ENCODE measurements at regions not wholly inside any gene's neighbourhood (a gene's known extent, or its start where the extent isn't known, plus 50 kb on each side); places are given as distances from the start of the nearest gene placed in this dataset.
"Not testable (repeated sequence)": the region's sequence is repeated elsewhere in the genome, so short reads cannot be mapped to it uniquely, and the experiment has no call there.

DNA sequence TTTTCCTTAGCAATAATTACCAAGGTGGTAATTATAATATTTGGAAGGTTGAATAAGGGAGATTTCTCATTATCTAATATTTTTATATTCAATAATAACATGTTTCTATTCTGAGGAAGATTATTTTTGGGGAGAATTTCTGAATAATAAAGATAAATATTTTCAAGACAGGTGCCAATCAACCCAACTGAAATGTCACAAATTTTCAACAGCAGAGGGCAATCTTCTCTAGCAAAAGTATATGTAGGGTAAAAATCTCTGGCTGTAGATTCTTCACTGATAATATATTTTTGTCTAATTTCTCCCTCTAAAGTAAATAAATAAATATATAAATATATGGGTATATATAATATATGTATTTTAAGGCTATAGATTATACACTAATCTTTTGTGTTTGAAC is 1187.2 kb upstream of the CRIM1 start:
- no peak for DNase-seq (ENCODE audit: low read depth)

DNA sequence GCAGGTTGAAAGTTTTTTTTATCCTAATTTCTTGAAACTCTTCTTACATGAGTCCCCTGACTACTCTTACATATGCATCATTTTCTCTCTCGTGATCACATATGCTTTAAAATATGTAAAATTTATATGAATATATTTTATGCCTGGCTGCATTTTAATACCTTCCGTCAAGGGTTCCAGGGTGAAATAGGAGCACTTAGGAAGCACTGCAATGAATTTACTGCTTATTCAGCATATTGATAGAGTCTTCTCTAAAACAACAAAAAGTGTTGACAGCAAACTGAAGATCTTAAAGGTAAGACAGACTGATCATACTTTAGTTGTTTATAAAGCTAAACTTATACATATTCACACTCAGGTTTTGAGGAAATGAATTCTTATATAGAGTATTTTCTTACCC is 1191.6 kb upstream of the CRIM1 start:
- no peak for DNase-seq (ENCODE audit: low read depth)

DNA sequence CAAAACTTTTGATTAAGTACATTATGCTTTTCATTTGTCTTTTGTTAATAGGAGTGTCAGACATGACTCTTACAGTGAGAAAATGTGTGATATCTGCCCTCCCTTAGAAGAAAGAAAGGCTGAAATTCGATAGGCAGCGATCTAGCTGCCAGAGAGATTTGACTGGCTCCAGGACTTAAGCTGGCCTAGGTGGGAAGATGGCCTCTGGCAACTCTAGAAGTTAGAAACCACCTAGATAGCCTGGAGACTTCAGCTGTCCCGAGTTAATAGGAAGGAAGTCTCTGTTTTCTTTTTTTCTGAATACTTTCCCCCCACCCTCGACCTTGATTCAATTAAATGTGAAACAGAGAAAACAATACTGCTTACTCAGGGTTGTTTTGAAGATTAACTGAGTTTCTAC is 1194.7 kb upstream of the CRIM1 start:
- no peak for DNase-seq (ENCODE audit: low read depth)

DNA sequence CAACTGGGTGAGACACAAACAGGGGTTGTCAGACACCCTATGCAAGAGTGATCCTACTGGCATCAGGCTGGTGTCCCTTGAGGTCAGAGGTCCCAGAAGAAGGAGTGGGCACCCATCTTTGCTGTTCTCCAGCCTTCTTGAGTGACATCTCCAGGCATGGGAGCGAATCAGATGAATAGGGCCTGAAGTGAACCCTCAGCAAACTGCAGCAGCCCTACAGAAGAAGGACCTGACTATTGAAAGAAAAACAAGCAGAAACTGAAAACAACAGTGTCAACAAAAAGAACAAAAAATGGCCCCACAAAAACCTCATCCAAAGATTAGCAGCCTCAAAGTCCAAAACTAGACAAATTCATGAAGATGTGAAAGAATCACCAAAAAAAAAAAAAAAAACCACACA is 1229.7 kb upstream of the CRIM1 start:
- no peak for DNase-seq (ENCODE audit: low read depth)

DNA sequence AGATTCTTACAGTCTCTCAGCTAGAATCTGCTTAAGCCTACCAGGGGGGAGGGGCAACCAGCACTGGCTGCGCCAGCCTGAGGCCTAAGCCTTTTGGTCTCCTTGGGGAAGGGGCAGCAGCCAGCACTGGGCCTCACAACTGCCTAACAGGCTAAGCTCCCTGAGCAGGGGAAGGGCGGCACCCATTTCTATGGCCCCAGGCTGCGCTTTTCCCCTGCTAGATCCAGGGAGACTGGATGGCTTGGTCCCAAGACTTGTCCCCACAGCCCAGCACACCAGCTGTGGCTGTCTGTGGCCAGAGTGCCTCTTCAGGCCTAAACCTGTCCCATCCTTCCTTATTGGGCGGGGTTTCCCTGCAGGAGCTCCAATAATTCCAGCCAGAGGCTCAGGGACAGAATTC is 1230.3 kb upstream of the CRIM1 start:
- no peak for DNase-seq (ENCODE audit: low read depth)

DNA sequence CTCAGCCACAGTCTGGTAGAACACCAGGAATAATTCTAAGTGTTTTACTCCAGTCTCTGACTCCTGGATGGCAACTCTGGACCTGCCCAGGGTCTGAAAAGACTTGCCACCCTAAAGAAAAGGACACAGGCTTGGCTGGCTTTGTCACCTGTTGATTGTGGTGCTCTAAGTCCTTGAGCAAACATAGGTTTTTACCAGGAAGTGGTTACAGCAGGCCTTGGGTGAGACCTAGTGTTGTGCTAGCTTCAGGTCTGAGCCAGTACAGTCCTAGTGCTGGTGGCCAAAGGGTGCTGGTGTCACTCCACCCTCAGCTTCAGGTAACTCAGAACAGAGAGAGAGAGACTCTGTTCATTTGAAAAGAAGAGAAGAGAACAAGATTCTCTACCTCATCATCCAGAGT is 1239.4 kb upstream of the CRIM1 start:
- DNase-seq (ENCODE audit: low read depth): no peak

DNA sequence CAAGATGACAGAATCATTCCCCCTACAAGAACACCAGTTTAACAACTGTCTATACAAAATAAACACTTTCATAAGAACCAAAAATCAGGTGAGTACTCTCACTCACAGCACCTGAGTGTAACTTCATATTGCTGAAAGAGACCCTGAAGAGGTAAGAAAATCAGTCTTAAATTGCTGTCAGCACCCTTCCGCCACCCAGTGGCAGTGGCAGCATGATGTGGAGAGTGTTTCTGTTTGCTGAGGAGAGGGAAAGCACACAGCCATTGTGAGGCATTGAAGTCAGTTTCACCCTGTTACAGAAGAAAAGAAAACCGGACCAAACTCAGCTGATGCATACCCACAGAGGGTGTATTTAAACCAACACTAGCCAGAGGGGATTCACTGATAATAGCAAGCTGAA is 1240.8 kb upstream of the CRIM1 start:
- DNase-seq (ENCODE audit: low read depth): no peak

DNA sequence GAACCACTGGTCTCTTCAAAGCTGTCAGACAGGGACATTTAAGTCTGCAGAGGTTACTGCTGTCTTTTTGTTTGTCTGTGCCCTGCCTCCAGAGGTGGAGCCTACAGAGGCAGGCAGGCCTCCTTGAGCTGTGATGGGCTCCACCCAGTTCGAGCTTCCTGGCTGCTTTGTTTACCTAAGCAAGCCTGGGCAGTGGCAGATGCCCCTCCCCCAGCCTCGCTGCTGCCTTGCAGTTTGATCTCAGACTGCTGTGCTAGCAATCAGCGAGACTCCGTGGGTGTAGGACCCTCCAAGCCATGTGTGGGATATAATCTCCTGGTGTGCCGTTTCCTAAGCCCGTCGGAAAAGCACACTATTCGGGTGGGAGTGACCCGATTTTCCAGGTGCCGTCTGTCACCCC is 1243.2 kb upstream of the CRIM1 start:
- DNase-seq (ENCODE audit: low read depth): not testable (repeated sequence)

DNA sequence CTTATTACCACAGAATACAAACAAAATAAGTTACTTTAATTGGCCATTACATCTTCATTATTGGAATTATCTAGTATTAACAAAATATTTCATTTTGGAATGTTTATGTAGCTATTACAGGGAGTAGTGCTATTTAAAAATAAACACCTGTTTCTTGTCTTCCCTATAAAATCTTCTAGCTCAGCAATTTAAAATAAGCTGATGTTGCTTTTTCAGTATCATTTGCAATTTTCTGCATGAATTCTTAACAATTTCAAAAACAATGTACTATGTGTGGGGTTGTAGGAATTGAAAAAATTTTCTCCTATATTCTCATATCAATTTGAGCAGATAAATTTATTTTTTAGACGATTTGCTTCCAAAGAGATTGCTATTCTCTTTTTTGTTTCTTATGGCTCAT is 1251.3 kb upstream of the CRIM1 start:
- no peak for DNase-seq (ENCODE audit: low read depth)

DNA sequence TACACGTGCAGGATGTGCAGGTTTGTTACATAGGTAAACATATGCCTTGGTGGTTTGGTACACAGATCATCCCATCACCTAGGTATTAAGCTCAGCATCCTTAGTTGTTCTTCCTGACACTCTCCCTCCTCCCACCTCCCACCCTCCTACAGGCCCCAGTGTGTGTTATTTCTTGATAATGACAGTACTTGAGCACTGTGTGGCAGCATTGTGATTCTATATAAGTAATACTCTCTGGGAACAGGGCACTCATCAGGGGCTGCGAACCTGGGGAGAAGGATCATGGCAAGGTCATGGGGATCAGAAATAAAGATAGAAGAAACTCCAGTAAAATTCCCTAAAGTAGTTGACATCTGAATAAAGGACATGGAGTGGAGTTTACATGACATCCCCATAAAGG is 1256.2 kb upstream of the CRIM1 start:
- no peak for DNase-seq (ENCODE audit: low read depth)

DNA sequence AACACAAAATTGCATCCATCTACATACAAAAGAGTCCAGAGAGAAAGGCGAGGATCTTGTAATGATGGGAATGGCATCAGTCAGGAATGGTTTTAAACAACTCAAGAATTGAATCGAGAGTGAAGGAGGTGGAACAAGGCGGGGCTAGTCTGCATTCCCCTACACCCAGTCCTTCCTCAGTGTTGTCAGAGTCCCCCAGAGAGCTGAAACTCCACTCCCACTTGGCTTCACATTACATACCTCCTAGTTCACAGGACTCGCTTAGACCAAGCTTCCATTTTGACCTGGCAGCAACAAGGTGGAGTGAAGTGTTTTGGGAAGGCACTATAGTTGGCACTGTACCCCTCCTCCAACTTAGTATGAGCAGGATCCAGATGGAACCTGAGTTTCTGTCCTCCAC is 1273.5 kb upstream of the CRIM1 start:
- DNase-seq (ENCODE audit: low read depth): no peak

DNA sequence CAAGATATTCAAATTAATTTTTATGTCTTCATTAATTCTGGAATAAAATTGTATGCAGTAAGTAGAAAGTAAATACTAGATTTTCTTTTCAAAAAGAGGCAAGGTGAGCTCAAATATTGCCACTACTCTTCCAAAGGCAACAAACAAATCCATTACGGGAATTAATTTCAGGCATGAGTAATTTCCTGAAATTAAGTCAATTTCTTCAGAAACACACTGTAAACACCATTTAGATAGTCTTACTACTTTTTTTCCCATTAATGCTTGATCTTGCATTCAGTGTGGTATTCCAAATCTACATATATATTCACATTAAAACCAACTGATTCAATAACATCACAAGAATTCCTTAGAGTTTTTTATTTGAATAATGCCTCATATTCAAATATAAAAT is 1274.0 kb upstream of the CRIM1 start:
- DNase-seq (ENCODE audit: low read depth): no peak

DNA sequence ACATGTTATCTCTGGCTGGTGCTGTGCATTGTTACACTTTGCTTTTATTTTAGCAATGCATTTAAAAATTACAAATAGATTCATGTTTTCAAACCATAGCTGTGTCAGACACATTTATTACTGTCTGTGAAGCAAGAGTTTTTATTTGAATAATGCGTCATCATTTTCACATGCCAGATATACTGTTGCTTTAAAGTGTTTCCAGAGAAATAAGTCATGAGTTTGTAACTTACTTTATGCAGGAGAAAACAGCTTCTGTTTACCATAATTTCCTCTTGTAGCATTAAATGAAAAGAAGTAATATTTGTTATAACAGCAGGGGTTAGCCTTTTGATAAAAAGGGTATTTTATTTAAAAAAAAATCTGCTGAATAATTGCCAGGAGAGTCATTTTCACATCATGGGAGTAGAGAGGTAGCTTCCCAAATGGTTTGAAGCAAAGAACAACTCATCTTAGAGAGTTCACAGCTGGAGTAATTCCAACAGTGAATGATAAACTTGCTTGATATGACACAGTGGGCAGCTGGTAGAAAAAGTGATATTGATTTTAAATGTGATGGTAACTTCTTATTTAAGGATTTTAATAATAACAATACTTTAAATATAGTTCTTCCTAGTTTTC is 1274.5 kb upstream of the CRIM1 start:
- no peak for DNase-seq (ENCODE audit: low read depth)

DNA sequence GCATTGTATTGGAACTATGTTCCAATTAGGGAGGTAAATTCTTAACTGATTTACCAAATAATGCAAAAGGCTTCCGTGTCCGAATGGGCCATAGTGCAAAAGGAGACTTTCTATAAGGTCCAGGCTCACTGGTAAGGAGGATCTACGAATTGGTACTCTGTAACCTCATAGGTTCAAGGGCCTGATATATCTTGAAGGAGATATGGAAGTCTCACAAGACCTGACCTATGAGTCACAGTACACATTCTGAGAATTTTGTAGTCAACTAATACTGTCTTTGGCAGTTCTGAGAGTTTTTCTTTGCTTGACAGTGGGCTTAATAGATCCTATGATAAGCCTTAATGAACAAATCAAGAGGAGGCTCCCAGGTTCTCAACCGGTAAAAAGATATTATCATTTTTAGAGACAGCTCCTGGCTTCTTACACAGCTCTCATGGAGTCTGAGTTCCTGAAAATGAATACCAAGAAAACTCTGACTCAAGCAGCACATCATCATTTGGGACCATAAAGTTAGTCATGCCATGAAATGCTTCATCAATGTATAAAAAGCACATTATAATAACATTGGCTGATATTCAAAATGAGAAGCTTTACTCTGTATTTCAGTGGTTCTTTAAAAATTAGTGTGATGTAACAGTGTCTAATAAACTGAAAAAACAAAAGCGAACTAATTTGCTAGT is 1275.2 kb upstream of the CRIM1 start:
- DNase-seq (ENCODE audit: low read depth): no peak

DNA sequence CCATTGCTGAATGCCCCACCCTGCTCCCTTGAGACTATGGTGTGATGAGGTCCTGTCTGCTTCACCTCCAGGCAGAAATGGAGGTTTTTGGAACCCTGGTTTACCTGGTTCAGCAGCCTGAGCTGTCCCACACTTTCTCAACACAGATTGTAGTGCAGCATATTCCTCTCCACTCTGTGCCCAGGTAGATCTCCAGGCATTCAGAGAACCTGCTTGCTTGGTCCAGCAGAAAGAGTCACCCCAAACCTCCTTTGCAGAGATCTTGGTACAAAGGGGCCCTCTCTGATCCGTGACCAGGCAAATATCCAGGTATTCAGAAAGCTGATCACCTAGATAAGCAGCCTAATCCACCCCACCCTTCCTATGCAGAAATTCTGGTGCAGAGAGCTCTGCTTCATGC is 1288.2 kb upstream of the CRIM1 start:
- DNase-seq (ENCODE audit: low read depth): no peak

DNA sequence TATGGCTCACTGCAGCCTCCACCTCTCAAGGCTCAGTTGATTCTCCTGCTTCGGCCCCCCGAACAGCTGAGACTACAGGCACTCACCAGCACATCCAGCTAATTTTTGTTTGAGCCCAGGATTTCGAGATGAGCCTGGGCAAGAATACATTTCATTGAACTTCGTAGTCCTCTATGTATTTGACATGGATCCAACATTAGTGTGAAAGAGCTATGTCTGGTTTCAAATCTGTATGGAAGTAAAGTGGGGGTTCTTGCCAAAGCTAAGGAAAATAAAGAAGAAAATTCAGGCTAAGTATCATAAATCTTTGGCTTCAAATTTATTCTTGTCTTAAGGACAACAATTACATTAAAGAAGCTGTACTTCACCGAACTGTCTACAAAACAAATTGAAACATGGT is 1291.7 kb upstream of the CRIM1 start:
- DNase-seq (ENCODE audit: low read depth): no peak

DNA sequence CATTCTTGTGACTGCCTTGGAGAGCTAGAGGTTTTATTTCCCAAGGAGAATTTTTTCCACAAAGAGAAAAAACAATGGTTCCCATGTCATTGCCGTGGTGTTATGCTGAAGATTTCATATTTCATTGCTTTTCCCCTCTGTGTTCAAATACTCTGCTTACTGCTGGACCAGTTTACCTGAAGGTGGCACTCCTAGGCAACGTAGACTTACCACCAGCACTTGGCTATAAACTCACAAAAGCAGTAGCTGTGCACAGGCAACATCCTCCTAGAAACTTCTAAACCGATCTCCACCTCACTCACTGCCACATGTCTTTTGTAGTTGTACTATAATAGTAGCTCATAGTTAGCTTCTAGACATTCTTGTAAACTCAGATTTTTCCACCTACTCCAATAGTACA is 1319.7 kb upstream of the CRIM1 start:
- no peak for DNase-seq (ENCODE audit: low read depth)

DNA sequence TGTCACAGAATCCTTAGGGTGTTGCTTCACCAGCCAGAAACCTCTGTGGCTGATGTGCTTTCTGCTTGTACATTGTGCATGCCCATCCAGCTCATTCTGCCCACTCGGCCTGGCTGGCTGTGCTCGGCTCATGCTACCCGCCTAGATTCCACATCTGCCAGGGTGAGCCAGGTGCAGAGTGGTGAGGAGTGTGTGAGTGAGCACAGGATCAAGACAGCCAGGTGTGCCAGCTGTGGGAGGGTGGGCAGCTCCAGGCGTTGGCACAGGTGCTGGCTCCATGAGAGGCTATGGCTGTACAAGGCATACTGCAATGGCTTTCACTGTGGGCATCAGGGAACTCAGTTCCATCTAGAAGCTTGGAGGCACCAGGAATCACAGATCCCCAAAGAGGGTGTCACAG is 1321.8 kb upstream of the CRIM1 start:
- DNase-seq (ENCODE audit: low read depth): no peak

DNA sequence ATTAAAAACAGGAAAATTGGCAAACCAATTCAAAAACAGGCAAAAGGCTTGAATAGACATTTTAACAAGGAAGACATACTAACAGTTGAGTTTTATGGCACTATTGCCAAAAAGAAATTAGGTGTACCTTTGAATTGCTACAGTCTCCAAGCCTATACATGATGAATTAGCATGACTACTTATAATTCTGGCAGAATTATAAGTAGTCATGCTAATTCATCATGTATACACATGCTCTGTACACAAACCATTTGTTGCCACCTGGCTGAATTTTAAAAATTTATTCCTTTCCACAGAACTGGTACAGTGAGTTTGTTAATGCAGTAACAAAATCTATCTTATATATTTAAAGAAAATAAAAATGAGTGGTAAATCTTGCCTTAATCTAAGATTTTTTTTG is 1332.0 kb upstream of the CRIM1 start:
- no peak for DNase-seq (ENCODE audit: low read depth)

DNA sequence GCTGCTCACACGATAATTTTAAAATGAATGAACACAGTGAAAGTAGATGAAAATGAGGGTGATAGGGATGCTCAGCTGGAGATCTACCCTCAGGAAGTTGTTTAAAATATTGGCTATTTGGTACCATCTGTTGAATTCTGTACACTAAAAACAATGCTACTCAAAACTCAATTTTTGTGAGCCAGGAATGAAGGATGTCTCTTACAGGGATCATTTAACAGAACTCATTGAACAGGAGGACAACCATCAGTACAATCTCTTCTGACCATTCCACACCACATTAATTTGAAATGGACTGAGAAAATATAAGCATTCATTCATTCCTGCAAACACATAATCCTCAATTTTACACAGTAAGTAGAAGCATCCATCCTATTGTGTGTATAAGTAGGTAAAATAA is 1355.1 kb upstream of the CRIM1 start:
- DNase-seq (ENCODE audit: low read depth): no peak

DNA sequence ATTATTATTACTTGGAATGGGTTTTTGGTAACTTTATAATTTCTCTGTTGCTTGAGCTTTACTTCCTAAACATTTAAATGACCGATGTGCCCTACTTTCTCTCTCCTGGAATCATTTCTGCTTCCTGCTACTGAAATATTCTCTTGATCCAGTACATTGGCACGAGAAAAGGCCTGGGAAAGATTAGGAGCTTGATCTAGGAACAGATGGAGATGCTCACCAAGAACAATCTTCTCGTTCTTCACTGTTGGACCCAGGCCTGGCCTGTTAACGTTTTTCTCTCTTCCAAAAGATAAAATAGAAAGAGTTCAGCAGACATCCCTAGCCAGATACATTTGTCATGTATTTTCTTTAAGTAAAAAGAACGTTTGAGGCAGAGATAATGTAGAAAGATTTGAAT is 1356.8 kb upstream of the CRIM1 start:
- no peak for DNase-seq (ENCODE audit: low read depth)

DNA sequence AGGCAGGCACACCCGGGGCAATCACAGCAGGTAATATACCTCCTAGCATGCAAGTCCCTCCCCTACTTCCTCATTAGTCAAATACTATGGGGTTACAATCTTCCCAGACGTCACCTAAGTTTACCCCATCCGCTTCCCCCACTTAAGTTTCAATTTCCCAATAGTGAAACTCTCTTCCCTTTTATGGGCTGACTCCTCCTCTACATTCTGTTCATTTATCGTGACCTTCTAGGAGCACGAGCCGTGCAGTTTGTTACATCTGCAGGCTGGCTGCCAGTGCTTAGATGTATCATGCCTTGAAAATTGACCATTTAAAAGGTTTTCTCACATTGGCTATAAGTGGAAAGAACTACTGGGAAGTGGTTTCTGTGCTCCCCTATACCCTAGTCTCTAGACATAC is 1357.8 kb upstream of the CRIM1 start:
- no peak for DNase-seq (ENCODE audit: low read depth)

DNA sequence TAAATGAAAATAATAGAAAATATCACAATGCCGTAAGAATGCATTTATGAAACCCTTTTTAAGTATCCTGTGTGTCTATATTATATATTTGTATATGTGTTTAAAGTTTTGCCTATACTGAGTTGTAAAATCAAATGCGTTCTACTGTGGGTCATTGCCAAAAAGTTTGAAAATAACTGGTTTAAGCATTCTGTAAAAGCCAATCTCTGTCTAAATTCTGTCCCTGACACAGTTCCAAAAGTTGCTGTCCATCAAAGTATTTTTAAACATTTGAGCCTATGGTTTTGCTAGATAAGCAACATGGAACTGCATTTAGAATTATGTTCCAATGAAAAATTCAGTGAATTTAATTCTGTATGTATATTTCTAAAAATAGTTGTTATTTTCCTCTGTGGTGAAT is 1360.4 kb upstream of the CRIM1 start:
- DNase-seq (ENCODE audit: low read depth): no peak

Data from Daoy (cell line).